Nephron progenitor cell (in vitro differentiated cells): ENCODE measurements at regions not wholly inside any gene's neighbourhood (a gene's known extent, or its start where the extent isn't known, plus 50 kb on each side); places are given as distances from the start of the nearest gene placed in this dataset.

ENCODE experiments used
- DNase-seq: peaks from one replicate; pipeline ENCODE4 v3.0.0; 2021
- H3K27ac Mint-ChIP-seq: 2 replicates; pipeline ENCODE4 v1.8.0; 2021; ENCODE audit warnings: mild to moderate bottlenecking, moderate library complexity, mixed read lengths
- H3K27me3 Mint-ChIP-seq: 2 replicates; pipeline ENCODE4 v1.8.0; 2021; ENCODE audit warnings: mild to moderate bottlenecking, low read depth, mixed read lengths; ENCODE audit not compliant: poor library complexity
- H3K36me3 Mint-ChIP-seq: 2 replicates; pipeline ENCODE4 v1.8.0; 2021; ENCODE audit warnings: low read depth, mixed read lengths
- H3K4me1 Mint-ChIP-seq: 2 replicates; pipeline ENCODE4 v1.8.0; 2021; ENCODE audit warnings: mixed read lengths
- H3K4me3 Mint-ChIP-seq: 2 replicates; pipeline ENCODE4 v1.8.0; 2021; ENCODE audit warnings: mild to moderate bottlenecking, moderate library complexity, mixed read lengths
- H3K9me3 Mint-ChIP-seq: 2 replicates; pipeline ENCODE4 v1.8.0; 2021; ENCODE audit warnings: mild to moderate bottlenecking, moderate library complexity, mixed read lengths
- CTCF ChIP-seq: fragments of 200-600 bp; sonication (generic); IDR thresholded peaks from 2 replicates; pipeline ENCODE4 v1.5.0; 2021; ENCODE audit warnings: antibody characterized with exemption

GRCh38 chr6:90809035-90809434 lies 222.2 kb upstream of the MAP3K7 start:
- H3K36me3 Mint-ChIP-seq, result no peaks in the 10 kb centered on the region
- no peak overlapping the region for H3K27ac Mint-ChIP-seq

GRCh38 chr6:90807791-90808701 lies 221.2 kb upstream of the MAP3K7 start:
- no peak for DNase-seq
- H3K36me3 Mint-ChIP-seq, result no peaks in the 10 kb centered on the region
- H3K27ac Mint-ChIP-seq, result no peak overlapping the region
- H3K4me1 Mint-ChIP-seq, result peaks cover 14% of the 10 kb centered on the region
- no peaks in the 10 kb centered on the region for H3K9me3 Mint-ChIP-seq
- no peak for TF ChIP-seq CTCF
- peaks cover 12% of the 10 kb centered on the region for H3K27me3 Mint-ChIP-seq
- no peak overlapping the region for H3K4me3 Mint-ChIP-seq

More at GRCh38 chr6:90809035-90809434, 222.2 kb upstream of the MAP3K7 start:
- no peak for TF ChIP-seq CTCF
- Mint-ChIP-seq H3K27me3 (peaks cover 8% of the 10 kb centered on the region), H3K9me3 (peaks cover 4% of the 10 kb centered on the region), H3K4me3 (no peak overlapping the region), H3K4me1 (peaks cover 14% of the 10 kb centered on the region)
- no peak for DNase-seq

GRCh38 chr6:90805619-90806155 lies 218.8 kb upstream of the MAP3K7 start:
- H3K27me3 Mint-ChIP-seq, result peaks cover 29% of the 10 kb centered on the region
- no peak overlapping the region for H3K4me3 Mint-ChIP-seq
- H3K9me3 Mint-ChIP-seq, result no peaks in the 10 kb centered on the region
- H3K27ac Mint-ChIP-seq, result no peak overlapping the region
- TF ChIP-seq CTCF, result no peak
- H3K36me3 Mint-ChIP-seq, result no peaks in the 10 kb centered on the region
- H3K4me1 Mint-ChIP-seq, result no peaks in the 10 kb centered on the region
- no peak for DNase-seq

- Mint-ChIP-seq H3K4me1 (no peaks in the 10 kb centered on the region), H3K27me3 (peaks cover 34% of the 10 kb centered on the region), H3K36me3 (no peaks in the 10 kb centered on the region), H3K4me3 (no peak overlapping the region), H3K9me3 (no peaks in the 10 kb centered on the region), H3K27ac (no peak overlapping the region)
- DNase-seq, result no peak
- no peak for TF ChIP-seq CTCF
Observed at GRCh38 chr6:90803956-90804355, 217.1 kb upstream of the MAP3K7 start.

- no peak for TF ChIP-seq CTCF
- no peak for DNase-seq
Observed at GRCh38 chr6:90795078-90795477, 208.2 kb upstream of the MAP3K7 start.

More at GRCh38 chr6:90795078-90795477, 208.2 kb upstream of the MAP3K7 start:
- peaks cover 17% of the 10 kb centered on the region for H3K27me3 Mint-ChIP-seq
- H3K36me3 Mint-ChIP-seq, result no peaks in the 10 kb centered on the region
- H3K27ac Mint-ChIP-seq, result no peak overlapping the region
- no peaks in the 10 kb centered on the region for H3K9me3 Mint-ChIP-seq
- H3K4me3 Mint-ChIP-seq, result no peak overlapping the region
- peaks cover 13% of the 10 kb centered on the region for H3K4me1 Mint-ChIP-seq
